K562 (cell line): ENCODE measurements at regions not wholly inside any gene's neighbourhood (a gene's known extent, or its start where the extent isn't known, plus 50 kb on each side); places are given as distances from the start of the nearest gene placed in this dataset.

Source experiments
- ATAC-seq: fragments of 200-7000 bp; cut with Tn5 transposase; 3 replicates; pipeline ENCODE4 v1.9.1; 2020; ENCODE audit warnings: moderate library complexity
- BruUV-seq: library from RNA; stranded (reverse); fragments of 400-500 nt; replicated peaks from 2 replicates; lab custom pipeline; 2021; lab: Mats Ljungman, UMichigan
- CTCF ChIA-PET: fragments of 300-600 bp; formaldehyde crosslinking; extraction: SDS; loops from one replicate; lab custom pipeline; 2021; ENCODE audit warnings: low intra/inter-chr PET ratio; lab: Yijun Ruan, JAX
- POLR2A ChIA-PET: fragments of 300-600, 350-650 bp; sonication (Branson Sonifier 250); formaldehyde crosslinking; extraction: SDS; loops from one replicate; lab custom pipeline; 2021; ENCODE audit warnings: antibody characterized with exemption, inconsistent platforms; lab: Yijun Ruan, JAX
- DNase-seq, 4 experiments: peaks; one replicate each; pipeline versions ENCODE4 v3.0.0 to v3.0.0-alpha.2; 2011 to 2018; ENCODE audit warnings: low spot score in 3 of 4, mixed read lengths in 3 of 4; ENCODE audit errors: extremely low read depth in 1 of 4
- FAIRE-seq: peaks from 2 replicates; lab custom pipeline; 2011; peaks lifted over from hg19 to GRCh38; lab: Jason Lieb, UNC
- H2AFZ ChIP-seq: 2 replicates; pipeline ENCODE4 v1.6.0; 2011; ENCODE audit warnings: low read depth, low read length, control low read depth, inconsistent platforms
- H3K27ac ChIP-seq: fragments of 200-600 bp; 3 replicates; pipeline ENCODE4 v1.8.0; 2011; ENCODE audit warnings: low read depth, mild to moderate bottlenecking, control low read depth, inconsistent platforms, low read length, moderate library complexity, mixed read lengths; ENCODE audit errors: extremely low read depth
- H3K27me3 ChIP-seq, 2 experiments: fragments of 300-600 bp in 1 of 2; 2 replicates in 1 of 2; 3 replicates in 1 of 2; pipeline versions ENCODE4 v1.6.0 to v1.8.0; 2011; ENCODE audit warnings: inconsistent platforms in 2 of 2, low read length in 2 of 2, mild to moderate bottlenecking in 1 of 2, mixed read lengths in 1 of 2, moderate library complexity in 1 of 2; ENCODE audit not compliant: control insufficient read depth in 2 of 2, insufficient read depth in 2 of 2
- H3K36me3 ChIP-seq: fragments of 300-600 bp; 3 replicates; pipeline ENCODE4 v1.8.0; 2011; ENCODE audit warnings: mild to moderate bottlenecking, low read length, inconsistent platforms; ENCODE audit not compliant: control insufficient read depth, insufficient read depth
- H3K4me1 ChIP-seq, 2 experiments: fragments of 200-600 bp in 1 of 2; replicated peaks in 1 of 2; 2 replicates in 1 of 2; 3 replicates in 1 of 2; pipeline versions ENCODE4 v1.5.1 to v1.8.0; 2011; ENCODE audit warnings: inconsistent platforms in 2 of 2, low read length in 2 of 2, mild to moderate bottlenecking in 1 of 2, mixed read lengths in 1 of 2, moderate library complexity in 1 of 2; ENCODE audit not compliant: control insufficient read depth in 2 of 2, insufficient read depth in 2 of 2
- H3K4me2 ChIP-seq: 2 replicates; pipeline ENCODE4 v1.6.1; 2011; ENCODE audit warnings: low read length, control low read depth, inconsistent platforms, mixed read lengths; ENCODE audit not compliant: insufficient read depth
- H3K4me3 ChIP-seq: fragments of 200-600 bp; sonication (generic), shearing (Covaris generic); 2 replicates; pipeline ENCODE4 v1.5.1; 2016; ENCODE audit warnings: control low read depth, inconsistent platforms
- H3K79me2 ChIP-seq: fragments of 200-600 bp; 3 replicates; pipeline ENCODE4 v1.8.0; 2011; ENCODE audit warnings: low read length, inconsistent platforms; ENCODE audit not compliant: control insufficient read depth, insufficient read depth
- H3K9ac ChIP-seq, 2 experiments: 2 replicates each; pipeline versions ENCODE4 v1.6.0 to v1.6.1; 2011; ENCODE audit warnings: low read depth in 2 of 2, low read length in 2 of 2, control low read depth in 1 of 2, inconsistent platforms in 1 of 2, mild to moderate bottlenecking in 1 of 2, mixed read lengths in 1 of 2; ENCODE audit not compliant: insufficient read depth in 1 of 2
- H3K9me1 ChIP-seq: one replicate; pipeline ENCODE4 v1.6.0; 2011; ENCODE audit warnings: inconsistent platforms, mild to moderate bottlenecking, low read length, moderate library complexity; ENCODE audit not compliant: control insufficient read depth, insufficient read depth
- H3K9me3 ChIP-seq: replicated peaks from 2 replicates; pipeline ENCODE4 v1.5.1; 2011; ENCODE audit warnings: low read depth, low read length, inconsistent platforms; ENCODE audit not compliant: control insufficient read depth, insufficient read depth
- H4K20me1 ChIP-seq: replicated peaks from 2 replicates; pipeline ENCODE4 v1.6.1; 2011; ENCODE audit warnings: low read length, inconsistent platforms, mixed read lengths; ENCODE audit not compliant: control insufficient read depth, insufficient read depth
- ARID2 ChIP-seq: fragments of 450-650 bp; IDR thresholded peaks from 2 replicates; pipeline ENCODE4 v1.6.1; 2017; ENCODE audit warnings: antibody characterized with exemption, mild to moderate bottlenecking
- CBX2 ChIP-seq: fragments of 200-600 bp; sonication (generic); IDR thresholded peaks from one replicate; pipeline ENCODE4 v1.6.1; 2012; ENCODE audit warnings: mild to moderate bottlenecking, low read length, inconsistent platforms; ENCODE audit not compliant: insufficient read depth, poor library complexity, severe bottlenecking
- FOSL1 ChIP-seq: fragments of 200-800 bp; sonication (Bioruptor generic); conservative IDR thresholded peaks from 2 replicates; pipeline ENCODE4 v1.6.1; 2016; ENCODE audit warnings: missing genetic modification characterization, missing compliant biosample characterization
- GABPA ChIP-seq: fragments of 200-800 bp; sonication (Bioruptor generic); conservative IDR thresholded peaks from 2 replicates; pipeline ENCODE4 v1.6.1; 2016; ENCODE audit warnings: low read depth, missing genetic modification characterization, missing compliant biosample characterization
- LARP7 ChIP-seq: fragments of 450-650 bp; IDR thresholded peaks from 2 replicates; pipeline ENCODE4 v1.6.1; 2016
- MYNN ChIP-seq, 2 experiments: sonication (generic); formaldehyde crosslinking in 1 of 2; IDR thresholded peaks; 2 replicates each; pipeline versions ENCODE4 v1.5.0 to v1.6.1; 2016 to 2020; ENCODE audit warnings: antibody characterized with exemption in 1 of 2, missing genetic modification reagents in 1 of 2
- NFYB ChIP-seq: IDR thresholded peaks from 2 replicates; pipeline ENCODE4 v1.6.1; 2011; ENCODE audit warnings: mild to moderate bottlenecking, moderate library complexity; ENCODE audit not compliant: insufficient read length; ENCODE audit errors: extremely low read depth
- POLR2A ChIP-seq: fragments of 450-650 bp; conservative IDR thresholded peaks from 2 replicates; pipeline ENCODE4 v1.6.1; 2016
- PRDM10 ChIP-seq: fragments of 450-650 bp; IDR thresholded peaks from 2 replicates; pipeline ENCODE4 v1.6.1; 2018; ENCODE audit not compliant: partially characterized antibody
- RBM25 ChIP-seq: fragments of 200-400 bp; formaldehyde crosslinking; IDR thresholded peaks from 2 replicates; pipeline ENCODE4 v1.6.1; 2018; ENCODE audit warnings: low read length, low read depth, moderate library complexity; ENCODE audit not compliant: severe bottlenecking
- SAFB2 ChIP-seq: fragments of 200-400 bp; formaldehyde crosslinking; IDR thresholded peaks from 2 replicates; pipeline ENCODE4 v1.6.1; 2018; ENCODE audit warnings: borderline replicate concordance, low read length, low read depth, moderate library complexity; ENCODE audit not compliant: severe bottlenecking
- STAT5A ChIP-seq: IDR thresholded peaks from 2 replicates; pipeline ENCODE4 v1.6.1; 2012; ENCODE audit warnings: low read length, inconsistent platforms, borderline replicate concordance
- TAF9B ChIP-seq: fragments of 450-650 bp; IDR thresholded peaks from 2 replicates; pipeline ENCODE4 v1.6.1; 2018; ENCODE audit warnings: mild to moderate bottlenecking; ENCODE audit not compliant: partially characterized antibody
- TEAD1 ChIP-seq, 2 experiments: fragments of 450-650 bp in 1 of 2; sonication (generic) in 1 of 2; formaldehyde crosslinking; IDR thresholded peaks; 2 replicates each; pipeline versions ENCODE4 v1.4.0 to v1.8.0; 2020 to 2022; ENCODE audit warnings: mild to moderate bottlenecking in 2 of 2, missing genetic modification reagents in 1 of 2
- TFE3 ChIP-seq: fragments of 450-650 bp; formaldehyde crosslinking; IDR thresholded peaks from 2 replicates; pipeline ENCODE4 v1.4.0; 2020; ENCODE audit warnings: mild to moderate bottlenecking, mixed read lengths
- USF2 ChIP-seq: sonication (generic); formaldehyde crosslinking; IDR thresholded peaks from 2 replicates; pipeline ENCODE4 v1.5.0; 2020; ENCODE audit warnings: missing genetic modification reagents
- ZFP30 ChIP-seq: fragments of 250-450 bp; sonication (Bioruptor Pico); IDR thresholded peaks from 2 replicates; pipeline ENCODE4 v1.8.0; 2022; ENCODE audit warnings: moderate library complexity, mild to moderate bottlenecking, inconsistent platforms, borderline replicate concordance
- ZNF232 ChIP-seq: sonication (generic); formaldehyde crosslinking; IDR thresholded peaks from 2 replicates; pipeline ENCODE4 v1.8.0; 2022; ENCODE audit warnings: mild to moderate bottlenecking, missing genetic modification reagents
- ZNF239 ChIP-seq: fragments of 250-450 bp; sonication (Bioruptor Pico); IDR thresholded peaks from 2 replicates; pipeline ENCODE4 v1.4.0; 2020; ENCODE audit warnings: mild to moderate bottlenecking
- WGBS: fragments of 100-300 bp; shearing (Covaris generic); methylation state at CpG from one replicate; pipeline ENCODE4 v1.1.6; 2016; ENCODE audit warnings: low coverage, mixed read lengths; ENCODE audit not compliant: insufficient coverage; ENCODE audit errors: missing lambda C conversion rate; 5-methylcytosine and 5-hydroxymethylcytosine counted together
- in situ Hi-C: fragments of 300-500 bp; cut with MboI; formaldehyde crosslinking; loops from 4 replicates; pipeline ENCODE4 v1.15.0; 2018; ENCODE audit warnings: inconsistent platforms, mixed read lengths
- intact Hi-C: fragments of 100-400 bp; cut with micrococcal nuclease; formaldehyde crosslinking; loops from 2 replicates; pipeline ENCODE4 v1.14.2; 2022

DNA sequence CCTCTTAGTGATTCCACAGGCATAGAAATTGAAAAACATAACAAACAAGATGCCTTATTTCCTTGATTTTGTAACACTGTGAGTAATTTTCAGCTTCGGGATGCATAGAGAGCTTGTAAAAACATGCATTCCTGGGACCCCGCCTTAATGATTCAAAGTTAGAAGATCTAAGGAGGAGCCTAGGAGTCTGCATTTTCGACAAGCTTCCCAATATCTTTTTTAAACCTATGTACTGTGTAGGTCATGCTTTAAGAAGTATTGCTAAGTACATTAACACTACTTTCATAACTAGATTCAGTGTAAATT lies 109.8 kb upstream of the ZNF516 start:
- Histone ChIP-seq H2AFZ (no peak overlapping the region), H3K4me1 (no peaks in the 10 kb centered on the region), H3K4me2 (no peak overlapping the region), H4K20me1 (no peaks in the 10 kb centered on the region), H3K79me2 (no peaks in the 10 kb centered on the region), H3K4me3 (no peak overlapping the region), H3K9me1 (no peaks in the 10 kb centered on the region), H3K27me3 (peaks cover 0 to 5% of the 10 kb centered on the region in 2 experiments; a peak in 1 of 5 replicates), H3K36me3 (no peaks in the 10 kb centered on the region), H3K9me3 (no peaks in the 10 kb centered on the region), H3K9ac (no peak overlapping the region), H3K27ac (no peak overlapping the region)
- ATAC-seq (no peak), FAIRE-seq (no peak), DNase-seq (no peak)
- intact Hi-C loops (no loop called here), in situ Hi-C loops (no loop called here)
- no TSS peak for BruUV-seq
- WGBS = 0% methylated on average over 3 of the region's 3 CpGs
- CTCF ChIA-PET = no interaction called here
- POLR2A ChIA-PET = interaction anchor here (0.7 kb wide), 1 partner anchor 9 kb away, joined by 3 read pairs; no protein-coding TSS in a partner anchor
- no peak for TF ChIP-seq POLR2A
- no peak for TF ChIP-seq SAFB2
- no peak for TF ChIP-seq TEAD1 (CRISPR knock-in tag; IDR thresholded peaks at IDR 0.05)
- TF ChIP-seq ZNF239 = no peak
- no peak for TF ChIP-seq ZNF232 (CRISPR knock-in tag)
- TF ChIP-seq USF2 (CRISPR knock-in tag) = no peak
- no peak for TF ChIP-seq CBX2
- TF ChIP-seq ARID2 = no peak
- no peak for TF ChIP-seq STAT5A
- no peak for TF ChIP-seq TFE3 (CRISPR knock-in tag)
- no peak for TF ChIP-seq LARP7
- TF ChIP-seq MYNN (IDR thresholded peaks at IDR 0.05) = no peak
- TF ChIP-seq MYNN (CRISPR knock-in tag; IDR thresholded peaks at IDR 0.05) = no peak
- TF ChIP-seq FOSL1 (tag) = no peak
- no peak for TF ChIP-seq RBM25
- no peak for TF ChIP-seq ZFP30 (CRISPR knock-in tag)
- TF ChIP-seq TAF9B = no peak
- TF ChIP-seq PRDM10 = no peak
- no peak for TF ChIP-seq GABPA (tag)
- TF ChIP-seq NFYB = no peak
- TF ChIP-seq, all 486 proteins: peak for 0
